IMR-90 (cell line): ENCODE measurements at regions not wholly inside any gene's neighbourhood (a gene's known extent, or its start where the extent isn't known, plus 50 kb on each side); places are given as distances from the start of the nearest gene placed in this dataset.

Experiments
- ATAC-seq: fragments of 200-7000 bp; cut with Tn5 transposase; 2 replicates; pipeline ENCODE4 v1.9.1; 2020; ENCODE audit warnings: low read depth, mild to moderate bottlenecking, moderate library complexity
- BruUV-seq: library from RNA; stranded (reverse); fragments of 400-500 nt; replicated peaks from 2 replicates; lab custom pipeline; 2021; lab: Mats Ljungman, UMichigan
- CTCF ChIA-PET: fragments of 300-600 bp; formaldehyde crosslinking; extraction: SDS; loops from one replicate; lab custom pipeline; 2021; ENCODE audit warnings: antibody characterized with exemption; lab: Yijun Ruan, JAX
- POLR2A ChIA-PET: fragments of 300-600 bp; sonication (Branson Sonifier 250); formaldehyde crosslinking; loops from one replicate; lab custom pipeline; 2022; ENCODE audit warnings: antibody characterized with exemption; ENCODE audit not compliant: unreplicated experiment; lab: Charles Lee
- DNase-seq: peaks from one replicate; pipeline ENCODE4 v3.0.0; 2013
- H2AFZ ChIP-seq: replicated peaks from 2 replicates; pipeline ENCODE3; 2013; ENCODE audit warnings: low read length, mild to moderate bottlenecking; ENCODE audit not compliant: poor library complexity
- H2AK5ac ChIP-seq: 2 replicates; pipeline ENCODE4 v1.6.1; 2013; ENCODE audit warnings: low read depth, low read length, inconsistent platforms
- H2AK9ac ChIP-seq: replicated peaks from 2 replicates; pipeline ENCODE3; 2013; ENCODE audit warnings: mild to moderate bottlenecking, low read depth, low read length, moderate library complexity; ENCODE audit not compliant: poor library complexity
- H2BK120ac ChIP-seq: 2 replicates; pipeline ENCODE4 v1.6.1; 2013; ENCODE audit warnings: low read depth, low read length, inconsistent platforms
- H2BK15ac ChIP-seq: 3 replicates; pipeline ENCODE4 v1.6.1; 2013; ENCODE audit warnings: low read depth, low read length, inconsistent platforms
- H2BK20ac ChIP-seq: 2 replicates; pipeline ENCODE4 v1.6.1; 2013; ENCODE audit warnings: low read depth, mild to moderate bottlenecking, inconsistent platforms, low read length, moderate library complexity
- H2BK5ac ChIP-seq: 2 replicates; pipeline ENCODE4 v1.6.1; 2013; ENCODE audit warnings: mild to moderate bottlenecking, low read depth, low read length, inconsistent platforms; ENCODE audit not compliant: poor library complexity, severe bottlenecking
- H3K14ac ChIP-seq: replicated peaks from 2 replicates; pipeline ENCODE4 v1.6.1; 2013; ENCODE audit warnings: low read depth, low read length, inconsistent platforms
- H3K18ac ChIP-seq: 2 replicates; pipeline ENCODE4 v1.6.1; 2013; ENCODE audit warnings: low read depth, low read length, control low read depth
- H3K23ac ChIP-seq: 2 replicates; pipeline ENCODE4 v1.6.1; 2013; ENCODE audit warnings: low read depth, low read length, inconsistent platforms
- H3K27ac ChIP-seq: 2 replicates; pipeline ENCODE4 v1.5.1; 2013; ENCODE audit warnings: mild to moderate bottlenecking, control low read depth, low read length; ENCODE audit not compliant: insufficient read depth
- H3K27me3 ChIP-seq: 2 replicates; pipeline ENCODE4 v1.6.1; 2013; ENCODE audit warnings: low read length; ENCODE audit not compliant: control insufficient read depth, insufficient read depth
- H3K36me3 ChIP-seq: 2 replicates; pipeline ENCODE4 v1.6.1; 2013; ENCODE audit warnings: low read length, mixed read lengths; ENCODE audit not compliant: control insufficient read depth, insufficient read depth
- H3K4ac ChIP-seq: 2 replicates; pipeline ENCODE4 v1.6.1; 2013; ENCODE audit warnings: low read depth, low read length, inconsistent platforms
- H3K4me1 ChIP-seq: 2 replicates; pipeline ENCODE4 v1.6.1; 2013; ENCODE audit warnings: low read length, mixed read lengths; ENCODE audit not compliant: control insufficient read depth, insufficient read depth
- H3K4me2 ChIP-seq: 2 replicates; pipeline ENCODE4 v1.6.1; 2013; ENCODE audit warnings: low read depth, mild to moderate bottlenecking, control low read depth, low read length, moderate library complexity
- H3K4me3 ChIP-seq: 2 replicates; pipeline ENCODE4 v1.5.1; 2013; ENCODE audit warnings: low read depth, mild to moderate bottlenecking, control low read depth, low read length, moderate library complexity; ENCODE audit not compliant: insufficient read depth
- H3K56ac ChIP-seq: 2 replicates; pipeline ENCODE4 v1.6.1; 2013; ENCODE audit warnings: low read length, inconsistent platforms; ENCODE audit not compliant: insufficient read depth; ENCODE audit errors: extremely low read depth
- H3K79me1 ChIP-seq, 2 experiments: 2 replicates each; pipeline ENCODE4 v1.6.1; 2013; ENCODE audit warnings: low read length in 2 of 2, inconsistent platforms in 1 of 2, low read depth in 1 of 2
- H3K9ac ChIP-seq: 2 replicates; pipeline ENCODE4 v1.6.1; 2013; ENCODE audit warnings: low read depth, low read length, control low read depth
- H3K9me1 ChIP-seq: 2 replicates; pipeline ENCODE4 v1.6.1; 2013; ENCODE audit warnings: low read length, inconsistent platforms; ENCODE audit not compliant: insufficient read depth
- H3K9me3 ChIP-seq: 2 replicates; pipeline ENCODE4 v1.6.1; 2013; ENCODE audit warnings: low read length; ENCODE audit not compliant: control insufficient read depth, insufficient read depth
- H4K20me1 ChIP-seq: 2 replicates; pipeline ENCODE4 v1.6.1; 2013; ENCODE audit warnings: low read length, inconsistent platforms; ENCODE audit not compliant: insufficient read depth
- H4K5ac ChIP-seq: 2 replicates; pipeline ENCODE4 v1.6.1; 2013; ENCODE audit warnings: mild to moderate bottlenecking, low read depth, low read length, control low read depth
- H4K8ac ChIP-seq, 2 experiments: 2 replicates each; pipeline ENCODE4 v1.6.1; 2013; ENCODE audit warnings: low read depth in 2 of 2, low read length in 2 of 2, control low read depth in 1 of 2, inconsistent platforms in 1 of 2
- H4K91ac ChIP-seq: 2 replicates; pipeline ENCODE4 v1.6.1; 2013; ENCODE audit warnings: low read depth, low read length, inconsistent platforms; ENCODE audit not compliant: insufficient read depth
- BHLHE40 ChIP-seq: fragments of 150-350 bp; IDR thresholded peaks from 2 replicates; pipeline ENCODE4 v1.6.1; 2016; ENCODE audit warnings: mild to moderate bottlenecking, low read depth, low read length
- CHD1 ChIP-seq: IDR thresholded peaks from 2 replicates; pipeline ENCODE4 v1.6.1; 2012; ENCODE audit warnings: low read depth, low read length, improper control_type of control experiment
- FOS ChIP-seq: fragments of 150-350 bp; IDR thresholded peaks from 2 replicates; pipeline ENCODE4 v1.6.1; 2016; ENCODE audit warnings: low read depth, low read length
- MAZ ChIP-seq: IDR thresholded peaks from 2 replicates; pipeline ENCODE4 v1.6.1; 2012; ENCODE audit warnings: low read depth, mild to moderate bottlenecking, low read length, improper control_type of control experiment, moderate library complexity, borderline replicate concordance
- MXI1 ChIP-seq: IDR thresholded peaks from 2 replicates; pipeline ENCODE4 v1.6.1; 2012; ENCODE audit warnings: low read depth, mild to moderate bottlenecking, low read length, moderate library complexity, borderline replicate concordance
- NFE2L2 ChIP-seq: fragments of 150-350 bp; IDR thresholded peaks from 2 replicates; pipeline ENCODE4 v1.6.1; 2016; ENCODE audit warnings: low read depth, mild to moderate bottlenecking, low read length
- RAD21 ChIP-seq: IDR thresholded peaks from 2 replicates; pipeline ENCODE4 v1.6.1; 2012; ENCODE audit warnings: low read length, improper control_type of control experiment
- RCOR1 ChIP-seq: IDR thresholded peaks from 2 replicates; pipeline ENCODE4 v1.6.1; 2012; ENCODE audit warnings: mild to moderate bottlenecking, low read length, improper control_type of control experiment; ENCODE audit not compliant: insufficient replicate concordance
- SMC3 ChIP-seq: fragments of 150-350 bp; IDR thresholded peaks from 2 replicates; pipeline ENCODE4 v1.6.1; 2016; ENCODE audit warnings: low read depth, mild to moderate bottlenecking, antibody characterized with exemption, low read length, moderate library complexity
- USF2 ChIP-seq: fragments of 150-350 bp; IDR thresholded peaks from 2 replicates; pipeline ENCODE4 v1.6.1; 2017; ENCODE audit warnings: mild to moderate bottlenecking, antibody characterized with exemption, low read length, low read depth
- WGBS, 2 experiments: methylation state at CpG; one replicate each; pipeline versions ENCODE4 v1.1.5 to v1.1.7; 2013; ENCODE audit warnings: missing lambda C conversion rate in 2 of 2; ENCODE audit not compliant: insufficient read length in 1 of 2; ENCODE audit errors: extremely low coverage in 2 of 2; 5-methylcytosine and 5-hydroxymethylcytosine counted together
- dilution Hi-C: fragments of 300-500 bp; cut with HindIII; formaldehyde crosslinking; loops from one replicate; pipeline ENCODE4 v1.14.3; 2018; ENCODE audit warnings: low sequenced_read_pairs; ENCODE audit not compliant: unreplicated experiment
- in situ Hi-C: fragments of 300-500 bp; cut with MboI; formaldehyde crosslinking; loops from 3 replicates; pipeline ENCODE4 v1.14.3; 2019; ENCODE audit warnings: low sequenced_read_pairs, inconsistent platforms, mixed read lengths
- intact Hi-C: fragments of 100-400 bp; cut with micrococcal nuclease; formaldehyde crosslinking; loops from 2 replicates; pipeline ENCODE4 v1.10.0; 2022

GRCh38 chr12:67721248-67721647 lies 72.7 kb downstream of the DYRK2 start:
- H3K9ac ChIP-seq, result no peak overlapping the region
- no peak overlapping the region for H3K23ac ChIP-seq
- no peaks in the 10 kb centered on the region for H3K27me3 ChIP-seq
- H3K56ac ChIP-seq, result no peak overlapping the region
- ChIA-PET CTCF (no interaction called here), POLR2A (no interaction called here)
- WGBS, 2 experiments, result 86% methylated on average over 1 of the region's 4 CpGs; no CpG with 5 or more reads in 1 of the 2 experiments
- H3K36me3 ChIP-seq, result no peaks in the 10 kb centered on the region
- H3K4me3 ChIP-seq, result no peak overlapping the region
- H4K91ac ChIP-seq, result no peak overlapping the region
- no peaks in the 10 kb centered on the region for H4K20me1 ChIP-seq
- no peaks in the 10 kb centered on the region for H3K9me3 ChIP-seq
- H2AK9ac ChIP-seq, result no peak overlapping the region
- no peak overlapping the region for H2BK120ac ChIP-seq
- H2BK5ac ChIP-seq, result no peak overlapping the region
- no peak overlapping the region for H4K5ac ChIP-seq
- TF ChIP-seq SMC3, result no peak
- no peak for TF ChIP-seq RAD21
- TF ChIP-seq MAZ, result no peak
- no peak for TF ChIP-seq RCOR1
- TF ChIP-seq FOS, result no peak
- no peak for TF ChIP-seq CHD1
- TF ChIP-seq NFE2L2, result no peak
- TF ChIP-seq MXI1, result no peak
- no peak for TF ChIP-seq BHLHE40
- TF ChIP-seq USF2, result no peak
- peaks cover 7% of the 10 kb centered on the region for H3K9me1 ChIP-seq
- H3K4ac ChIP-seq, result no peak overlapping the region
- H2BK20ac ChIP-seq, result no peak overlapping the region
- peak overlapping the region; percentile 37 for H2AK5ac ChIP-seq
- peaks cover 10% of the 10 kb centered on the region for H3K4me1 ChIP-seq
- intact Hi-C loops, result no loop called here
- H3K4me2 ChIP-seq, result no peak overlapping the region
- H3K79me1 ChIP-seq, result no peaks in the 10 kb centered on the region
- H2BK15ac ChIP-seq, result peak overlapping the region; percentile 35; the same call in 1 of the 3 replicates
- no peak overlapping the region for H2AFZ ChIP-seq
- no TSS peak for BruUV-seq
- H3K27ac ChIP-seq, result no peak overlapping the region
- no peak for ATAC-seq
- DNase-seq, result no peak
- H3K18ac ChIP-seq, result no peak overlapping the region
- no peak overlapping the region for H3K14ac ChIP-seq
- no peak overlapping the region for H4K8ac ChIP-seq
- dilution Hi-C loops, result no loop called here
- in situ Hi-C loops, result no loop called here
